WTC11 (cell line): ENCODE measurements at regions not wholly inside any gene's neighbourhood (a gene's known extent, or its start where the extent isn't known, plus 50 kb on each side); places are given as distances from the start of the nearest gene placed in this dataset.

ENCODE experiments used
- ATAC-seq: fragments of 200-7000 bp; cut with Tn5 transposase; 2 replicates; pipeline ENCODE4 v1.10.0; 2021; ENCODE audit warnings: mild to moderate bottlenecking, moderate library complexity
- CTCF ChIA-PET: fragments of 300-600 bp; sonication (Branson Sonifier 250); formaldehyde crosslinking; loops from one replicate; lab custom pipeline; 2021; ENCODE audit warnings: antibody characterized with exemption; lab: Charles Lee
- POLR2A ChIA-PET: fragments of 350-600 bp; sonication (Branson Sonifier 250); formaldehyde crosslinking; loops from one replicate; lab custom pipeline; 2021; ENCODE audit warnings: antibody characterized with exemption; lab: Charles Lee
- DNase-seq: peaks from one replicate; pipeline ENCODE4 v3.0.0; 2021; ENCODE audit warnings: low spot score
- H3K27ac Mint-ChIP-seq: 2 replicates; pipeline ENCODE4 v1.8.0; 2021; ENCODE audit warnings: mixed read lengths
- H3K27me3 Mint-ChIP-seq: 2 replicates; pipeline ENCODE4 v1.8.0; 2021; ENCODE audit warnings: low read depth, mild to moderate bottlenecking, moderate library complexity, mixed read lengths
- H3K36me3 Mint-ChIP-seq: 2 replicates; pipeline ENCODE4 v1.8.0; 2021; ENCODE audit warnings: mixed read lengths
- H3K4me1 Mint-ChIP-seq: 2 replicates; pipeline ENCODE4 v1.8.0; 2022; ENCODE audit warnings: mixed read lengths
- H3K4me3 Mint-ChIP-seq: 2 replicates; pipeline ENCODE4 v1.8.0; 2021; ENCODE audit warnings: mild to moderate bottlenecking, moderate library complexity, mixed read lengths
- H3K9me3 Mint-ChIP-seq: 2 replicates; pipeline ENCODE4 v1.8.0; 2021; ENCODE audit warnings: mixed read lengths
- ATF1 ChIP-seq: sonication (generic); formaldehyde crosslinking; IDR thresholded peaks from 2 replicates; pipeline ENCODE4 v1.8.1; 2023; ENCODE audit warnings: mild to moderate bottlenecking, moderate library complexity, missing genetic modification reagents
- CREM ChIP-seq: sonication (generic); formaldehyde crosslinking; IDR thresholded peaks from 2 replicates; pipeline ENCODE4 v1.8.1; 2022; ENCODE audit warnings: mild to moderate bottlenecking, missing genetic modification reagents, moderate library complexity
- FOXP1 ChIP-seq: sonication (generic); formaldehyde crosslinking; IDR thresholded peaks from 2 replicates; pipeline ENCODE4 v1.8.0; 2022; ENCODE audit warnings: missing genetic modification reagents, mild to moderate bottlenecking, moderate library complexity, borderline replicate concordance
- GTF2I ChIP-seq: fragments of 250-450 bp; sonication (Bioruptor Pico); conservative IDR thresholded peaks from 2 replicates; pipeline ENCODE4 v1.4.0; 2021; ENCODE audit warnings: mild to moderate bottlenecking
- HMGA2 ChIP-seq: fragments of 250-450 bp; sonication (Bioruptor Pico); IDR thresholded peaks from 2 replicates; pipeline ENCODE4 v1.4.0; 2021; ENCODE audit warnings: mild to moderate bottlenecking, moderate library complexity
- MXD4 ChIP-seq: fragments of 250-450 bp; sonication (Bioruptor Pico); IDR thresholded peaks from 2 replicates; pipeline ENCODE4 v1.8.0; 2021; ENCODE audit warnings: mild to moderate bottlenecking, moderate library complexity, borderline replicate concordance
- RELA ChIP-seq: sonication (generic); formaldehyde crosslinking; IDR thresholded peaks from 2 replicates; pipeline ENCODE4 v1.8.1; 2022; ENCODE audit warnings: missing genetic modification reagents, mild to moderate bottlenecking, borderline replicate concordance
- RORB ChIP-seq: fragments of 250-450 bp; sonication (Bioruptor Pico); IDR thresholded peaks from 2 replicates; pipeline ENCODE4 v1.9.0; 2021; ENCODE audit warnings: mild to moderate bottlenecking
- SP1 ChIP-seq: sonication (generic); formaldehyde crosslinking; conservative IDR thresholded peaks from 2 replicates; pipeline ENCODE4 v1.8.1; 2022; ENCODE audit warnings: missing genetic modification reagents
- TEAD1 ChIP-seq: sonication (generic); formaldehyde crosslinking; IDR thresholded peaks from 2 replicates; pipeline ENCODE4 v1.8.0; 2022; ENCODE audit warnings: mild to moderate bottlenecking, missing genetic modification reagents
- ZBTB21 ChIP-seq: sonication (generic); formaldehyde crosslinking; IDR thresholded peaks from 2 replicates; pipeline ENCODE4 v1.8.1; 2023; ENCODE audit warnings: mild to moderate bottlenecking, missing genetic modification reagents, borderline replicate concordance
- ZNF121 ChIP-seq: sonication (generic); formaldehyde crosslinking; IDR thresholded peaks from 2 replicates; pipeline ENCODE4 v1.8.0; 2023; ENCODE audit warnings: missing genetic modification reagents
- ZNF263 ChIP-seq: sonication (generic); formaldehyde crosslinking; IDR thresholded peaks from 2 replicates; pipeline ENCODE4 v1.8.1; 2022; ENCODE audit warnings: low read depth, mild to moderate bottlenecking, moderate library complexity, missing genetic modification reagents
- ZNF416 ChIP-seq: fragments of 250-450 bp; sonication (Bioruptor Pico); IDR thresholded peaks from 2 replicates; pipeline ENCODE4 v1.9.0; 2021; ENCODE audit warnings: mild to moderate bottlenecking, inconsistent platforms
- ZNF671 ChIP-seq: fragments of 250-450 bp; sonication (Bioruptor Pico); IDR thresholded peaks from 2 replicates; pipeline ENCODE4 v1.8.0; 2021; ENCODE audit warnings: mild to moderate bottlenecking
- TF ChIP-seq, protein P1 (sequence below): sonication (generic); formaldehyde crosslinking; IDR thresholded peaks from 2 replicates; pipeline ENCODE4 v1.8.0; 2022; ENCODE audit warnings: mild to moderate bottlenecking, missing genetic modification reagents
- TF ChIP-seq, protein P2 (sequence below): sonication (generic); formaldehyde crosslinking; conservative IDR thresholded peaks from 2 replicates; pipeline ENCODE4 v1.8.1; 2022; ENCODE audit warnings: mild to moderate bottlenecking, missing genetic modification reagents
- TF ChIP-seq, protein P3 (sequence below): sonication (generic); formaldehyde crosslinking; IDR thresholded peaks from 2 replicates; pipeline ENCODE4 v1.8.1; 2023; ENCODE audit warnings: mild to moderate bottlenecking, missing genetic modification reagents, moderate library complexity
- TF ChIP-seq, protein P4 (sequence below): sonication (generic); formaldehyde crosslinking; IDR thresholded peaks from 2 replicates; pipeline ENCODE4 v1.8.1; 2022; ENCODE audit warnings: low read depth, mild to moderate bottlenecking, moderate library complexity, missing genetic modification reagents, borderline replicate concordance
- TF ChIP-seq, protein P5 (sequence below): sonication (generic); formaldehyde crosslinking; IDR thresholded peaks from 2 replicates; pipeline ENCODE4 v1.8.1; 2022; ENCODE audit warnings: mild to moderate bottlenecking, missing genetic modification reagents, moderate library complexity, borderline replicate concordance
- TF ChIP-seq, protein P6 (sequence below): fragments of 250-450 bp; sonication (Bioruptor Pico); IDR thresholded peaks from 2 replicates; pipeline ENCODE4 v1.9.0; 2021; ENCODE audit warnings: mild to moderate bottlenecking, borderline replicate concordance
- TF ChIP-seq, protein P7 (sequence below): sonication (generic); formaldehyde crosslinking; IDR thresholded peaks from 2 replicates; pipeline ENCODE4 v1.8.1; 2023; ENCODE audit warnings: mild to moderate bottlenecking, missing genetic modification reagents, moderate library complexity
- TF ChIP-seq, protein P8 (sequence below): sonication (generic); formaldehyde crosslinking; conservative IDR thresholded peaks from 2 replicates; pipeline ENCODE4 v1.8.1; 2023; ENCODE audit warnings: mild to moderate bottlenecking, low read depth, missing genetic modification reagents, moderate library complexity

DNA sequence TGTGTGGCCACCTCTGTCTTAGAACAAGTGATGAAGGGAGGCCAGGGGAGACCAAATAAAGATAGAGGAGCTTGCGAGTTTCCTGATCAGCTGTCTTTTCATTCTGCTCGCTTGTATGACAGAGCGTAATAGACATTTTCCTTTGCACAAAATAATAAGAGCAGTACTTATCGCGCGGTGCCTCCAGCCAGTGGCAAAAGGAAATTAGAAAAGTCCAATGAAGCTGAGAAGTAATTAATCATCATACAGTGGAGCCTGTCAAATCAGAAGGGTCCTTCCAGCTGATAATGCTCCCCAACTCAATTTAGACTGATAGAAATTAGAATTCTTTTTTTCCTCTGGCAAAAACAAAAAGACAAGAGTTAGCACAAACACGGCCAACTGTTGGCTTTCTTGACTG lies 307.0 kb upstream of the IRX5 start (continued):
- TF ChIP-seq, protein P1, sequence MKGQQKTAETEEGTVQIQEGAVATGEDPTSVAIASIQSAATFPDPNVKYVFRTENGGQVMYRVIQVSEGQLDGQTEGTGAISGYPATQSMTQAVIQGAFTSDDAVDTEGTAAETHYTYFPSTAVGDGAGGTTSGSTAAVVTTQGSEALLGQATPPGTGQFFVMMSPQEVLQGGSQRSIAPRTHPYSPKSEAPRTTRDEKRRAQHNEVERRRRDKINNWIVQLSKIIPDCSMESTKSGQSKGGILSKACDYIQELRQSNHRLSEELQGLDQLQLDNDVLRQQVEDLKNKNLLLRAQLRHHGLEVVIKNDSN (CRISPR knock-in tag) = no peak
- TF ChIP-seq GTF2I (CRISPR knock-in tag) (no peak), FOXP1 (CRISPR knock-in tag) (no peak), TEAD1 (CRISPR knock-in tag) (no peak), SP1 (CRISPR knock-in tag) (no peak), ZNF416 (CRISPR knock-in tag) (no peak), ZNF121 (CRISPR knock-in tag) (no peak), ZNF263 (no peak), HMGA2 (CRISPR knock-in tag) (no peak), ZNF671 (CRISPR knock-in tag) (no peak), MXD4 (CRISPR knock-in tag) (no peak)
- TF ChIP-seq, protein P2, sequence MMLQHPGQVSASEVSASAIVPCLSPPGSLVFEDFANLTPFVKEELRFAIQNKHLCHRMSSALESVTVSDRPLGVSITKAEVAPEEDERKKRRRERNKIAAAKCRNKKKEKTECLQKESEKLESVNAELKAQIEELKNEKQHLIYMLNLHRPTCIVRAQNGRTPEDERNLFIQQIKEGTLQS = no peak
- TF ChIP-seq, protein P3, sequence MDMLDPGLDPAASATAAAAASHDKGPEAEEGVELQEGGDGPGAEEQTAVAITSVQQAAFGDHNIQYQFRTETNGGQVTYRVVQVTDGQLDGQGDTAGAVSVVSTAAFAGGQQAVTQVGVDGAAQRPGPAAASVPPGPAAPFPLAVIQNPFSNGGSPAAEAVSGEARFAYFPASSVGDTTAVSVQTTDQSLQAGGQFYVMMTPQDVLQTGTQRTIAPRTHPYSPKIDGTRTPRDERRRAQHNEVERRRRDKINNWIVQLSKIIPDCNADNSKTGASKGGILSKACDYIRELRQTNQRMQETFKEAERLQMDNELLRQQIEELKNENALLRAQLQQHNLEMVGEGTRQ (CRISPR knock-in tag) = no peak

DNA sequence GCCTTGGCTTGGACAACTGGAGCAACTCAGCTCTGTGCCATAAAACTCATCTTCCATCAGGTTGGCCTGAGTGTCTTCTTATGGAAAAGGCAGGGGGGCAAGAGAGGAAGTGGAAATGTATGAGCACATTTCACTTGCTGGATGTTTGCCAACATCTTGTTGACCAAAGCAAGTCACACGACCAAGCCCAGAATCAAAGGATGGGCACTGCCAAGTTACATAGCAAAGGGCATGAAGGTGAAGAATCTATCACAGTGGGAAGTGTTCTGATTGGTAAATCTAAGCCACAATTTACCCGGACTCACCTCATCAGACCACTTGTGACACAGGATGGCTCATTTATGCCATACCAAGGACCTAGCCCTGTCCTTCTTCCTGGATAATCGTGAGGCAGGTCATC lies 310.5 kb upstream of the IRX5 start:
- no peaks in the 10 kb centered on the region for H3K4me1 Mint-ChIP-seq
- H3K9me3 Mint-ChIP-seq = peaks cover 22% of the 10 kb centered on the region
- POLR2A ChIA-PET = no interaction called here
- H3K4me3 Mint-ChIP-seq = no peak overlapping the region
- peaks cover 6% of the 10 kb centered on the region; the same call in 1 of the 2 replicates for H3K27me3 Mint-ChIP-seq
- no peak overlapping the region for H3K27ac Mint-ChIP-seq
- CTCF ChIA-PET = no interaction called here
- no peak for DNase-seq
- ATAC-seq = no peak
- peaks cover 9% of the 10 kb centered on the region for H3K36me3 Mint-ChIP-seq
- TF ChIP-seq, protein P4, sequence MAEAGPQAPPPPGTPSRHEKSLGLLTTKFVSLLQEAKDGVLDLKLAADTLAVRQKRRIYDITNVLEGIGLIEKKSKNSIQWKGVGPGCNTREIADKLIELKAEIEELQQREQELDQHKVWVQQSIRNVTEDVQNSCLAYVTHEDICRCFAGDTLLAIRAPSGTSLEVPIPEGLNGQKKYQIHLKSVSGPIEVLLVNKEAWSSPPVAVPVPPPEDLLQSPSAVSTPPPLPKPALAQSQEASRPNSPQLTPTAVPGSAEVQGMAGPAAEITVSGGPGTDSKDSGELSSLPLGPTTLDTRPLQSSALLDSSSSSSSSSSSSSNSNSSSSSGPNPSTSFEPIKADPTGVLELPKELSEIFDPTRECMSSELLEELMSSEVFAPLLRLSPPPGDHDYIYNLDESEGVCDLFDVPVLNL = no peak
- TF ChIP-seq, protein P5, sequence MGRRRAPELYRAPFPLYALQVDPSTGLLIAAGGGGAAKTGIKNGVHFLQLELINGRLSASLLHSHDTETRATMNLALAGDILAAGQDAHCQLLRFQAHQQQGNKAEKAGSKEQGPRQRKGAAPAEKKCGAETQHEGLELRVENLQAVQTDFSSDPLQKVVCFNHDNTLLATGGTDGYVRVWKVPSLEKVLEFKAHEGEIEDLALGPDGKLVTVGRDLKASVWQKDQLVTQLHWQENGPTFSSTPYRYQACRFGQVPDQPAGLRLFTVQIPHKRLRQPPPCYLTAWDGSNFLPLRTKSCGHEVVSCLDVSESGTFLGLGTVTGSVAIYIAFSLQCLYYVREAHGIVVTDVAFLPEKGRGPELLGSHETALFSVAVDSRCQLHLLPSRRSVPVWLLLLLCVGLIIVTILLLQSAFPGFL (CRISPR knock-in tag) = no peak

DNA sequence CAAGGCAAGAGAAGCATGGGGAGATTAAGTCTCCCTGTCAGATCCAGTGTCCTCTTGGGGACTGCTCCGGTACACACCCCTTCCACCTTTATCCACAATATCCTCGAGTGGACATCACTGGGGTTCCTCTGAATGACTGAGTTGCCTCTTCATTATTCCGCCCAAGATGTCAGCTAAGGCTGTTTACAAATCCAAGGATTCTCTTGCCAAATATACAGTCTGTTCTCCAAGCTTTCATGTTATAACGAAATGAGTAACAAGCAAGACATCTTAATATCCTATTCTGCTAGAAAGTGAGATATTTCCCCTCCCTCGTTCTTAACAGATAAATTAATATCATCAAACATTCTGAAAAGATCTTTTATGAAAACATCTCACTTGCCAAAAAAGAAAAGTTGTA lies 314.1 kb upstream of the IRX5 start:
- no peaks in the 10 kb centered on the region for H3K4me1 Mint-ChIP-seq
- no peak for TF ChIP-seq RELA
- TF ChIP-seq CREM (CRISPR knock-in tag) = no peak
- no peak for TF ChIP-seq ATF1 (CRISPR knock-in tag)
- TF ChIP-seq ZBTB21 (CRISPR knock-in tag) = no peak
- TF ChIP-seq RORB (CRISPR knock-in tag) = no peak
- TF ChIP-seq, protein P6, sequence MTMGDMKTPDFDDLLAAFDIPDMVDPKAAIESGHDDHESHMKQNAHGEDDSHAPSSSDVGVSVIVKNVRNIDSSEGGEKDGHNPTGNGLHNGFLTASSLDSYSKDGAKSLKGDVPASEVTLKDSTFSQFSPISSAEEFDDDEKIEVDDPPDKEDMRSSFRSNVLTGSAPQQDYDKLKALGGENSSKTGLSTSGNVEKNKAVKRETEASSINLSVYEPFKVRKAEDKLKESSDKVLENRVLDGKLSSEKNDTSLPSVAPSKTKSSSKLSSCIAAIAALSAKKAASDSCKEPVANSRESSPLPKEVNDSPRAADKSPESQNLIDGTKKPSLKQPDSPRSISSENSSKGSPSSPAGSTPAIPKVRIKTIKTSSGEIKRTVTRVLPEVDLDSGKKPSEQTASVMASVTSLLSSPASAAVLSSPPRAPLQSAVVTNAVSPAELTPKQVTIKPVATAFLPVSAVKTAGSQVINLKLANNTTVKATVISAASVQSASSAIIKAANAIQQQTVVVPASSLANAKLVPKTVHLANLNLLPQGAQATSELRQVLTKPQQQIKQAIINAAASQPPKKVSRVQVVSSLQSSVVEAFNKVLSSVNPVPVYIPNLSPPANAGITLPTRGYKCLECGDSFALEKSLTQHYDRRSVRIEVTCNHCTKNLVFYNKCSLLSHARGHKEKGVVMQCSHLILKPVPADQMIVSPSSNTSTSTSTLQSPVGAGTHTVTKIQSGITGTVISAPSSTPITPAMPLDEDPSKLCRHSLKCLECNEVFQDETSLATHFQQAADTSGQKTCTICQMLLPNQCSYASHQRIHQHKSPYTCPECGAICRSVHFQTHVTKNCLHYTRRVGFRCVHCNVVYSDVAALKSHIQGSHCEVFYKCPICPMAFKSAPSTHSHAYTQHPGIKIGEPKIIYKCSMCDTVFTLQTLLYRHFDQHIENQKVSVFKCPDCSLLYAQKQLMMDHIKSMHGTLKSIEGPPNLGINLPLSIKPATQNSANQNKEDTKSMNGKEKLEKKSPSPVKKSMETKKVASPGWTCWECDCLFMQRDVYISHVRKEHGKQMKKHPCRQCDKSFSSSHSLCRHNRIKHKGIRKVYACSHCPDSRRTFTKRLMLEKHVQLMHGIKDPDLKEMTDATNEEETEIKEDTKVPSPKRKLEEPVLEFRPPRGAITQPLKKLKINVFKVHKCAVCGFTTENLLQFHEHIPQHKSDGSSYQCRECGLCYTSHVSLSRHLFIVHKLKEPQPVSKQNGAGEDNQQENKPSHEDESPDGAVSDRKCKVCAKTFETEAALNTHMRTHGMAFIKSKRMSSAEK = no peak
- TF ChIP-seq, protein P7, sequence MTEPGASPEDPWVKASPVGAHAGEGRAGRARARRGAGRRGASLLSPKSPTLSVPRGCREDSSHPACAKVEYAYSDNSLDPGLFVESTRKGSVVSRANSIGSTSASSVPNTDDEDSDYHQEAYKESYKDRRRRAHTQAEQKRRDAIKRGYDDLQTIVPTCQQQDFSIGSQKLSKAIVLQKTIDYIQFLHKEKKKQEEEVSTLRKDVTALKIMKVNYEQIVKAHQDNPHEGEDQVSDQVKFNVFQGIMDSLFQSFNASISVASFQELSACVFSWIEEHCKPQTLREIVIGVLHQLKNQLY (CRISPR knock-in tag) = no peak
- TF ChIP-seq, protein P8, sequence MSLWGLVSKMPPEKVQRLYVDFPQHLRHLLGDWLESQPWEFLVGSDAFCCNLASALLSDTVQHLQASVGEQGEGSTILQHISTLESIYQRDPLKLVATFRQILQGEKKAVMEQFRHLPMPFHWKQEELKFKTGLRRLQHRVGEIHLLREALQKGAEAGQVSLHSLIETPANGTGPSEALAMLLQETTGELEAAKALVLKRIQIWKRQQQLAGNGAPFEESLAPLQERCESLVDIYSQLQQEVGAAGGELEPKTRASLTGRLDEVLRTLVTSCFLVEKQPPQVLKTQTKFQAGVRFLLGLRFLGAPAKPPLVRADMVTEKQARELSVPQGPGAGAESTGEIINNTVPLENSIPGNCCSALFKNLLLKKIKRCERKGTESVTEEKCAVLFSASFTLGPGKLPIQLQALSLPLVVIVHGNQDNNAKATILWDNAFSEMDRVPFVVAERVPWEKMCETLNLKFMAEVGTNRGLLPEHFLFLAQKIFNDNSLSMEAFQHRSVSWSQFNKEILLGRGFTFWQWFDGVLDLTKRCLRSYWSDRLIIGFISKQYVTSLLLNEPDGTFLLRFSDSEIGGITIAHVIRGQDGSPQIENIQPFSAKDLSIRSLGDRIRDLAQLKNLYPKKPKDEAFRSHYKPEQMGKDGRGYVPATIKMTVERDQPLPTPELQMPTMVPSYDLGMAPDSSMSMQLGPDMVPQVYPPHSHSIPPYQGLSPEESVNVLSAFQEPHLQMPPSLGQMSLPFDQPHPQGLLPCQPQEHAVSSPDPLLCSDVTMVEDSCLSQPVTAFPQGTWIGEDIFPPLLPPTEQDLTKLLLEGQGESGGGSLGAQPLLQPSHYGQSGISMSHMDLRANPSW (CRISPR knock-in tag) = no peak

More for the DNA sequence above, 314.1 kb upstream of the IRX5 start:
- Mint-ChIP-seq H3K27ac (no peak overlapping the region), H3K4me3 (no peak overlapping the region), H3K9me3 (peaks cover 37% of the 10 kb centered on the region), H3K36me3 (peaks cover 9% of the 10 kb centered on the region), H3K27me3 (peaks cover 6% of the 10 kb centered on the region; the same call in 1 of the 2 replicates)
- ChIA-PET CTCF (no interaction called here), POLR2A (no interaction called here)
- no peak for DNase-seq
- ATAC-seq = no peak
